Vagina (tissue), 2 donors: ENCODE measurements at regions not wholly inside any gene's neighbourhood (a gene's known extent, or its start where the extent isn't known, plus 50 kb on each side); places are given as distances from the start of the nearest gene placed in this dataset.
"Not testable (repeated sequence)": the region's sequence is repeated elsewhere in the genome, so short reads cannot be mapped to it uniquely, and the experiment has no call there.

Source experiments
- DNase-seq, 2 donors: peaks; one replicate each; pipeline ENCODE4 v3.0.0-alpha.2; 2017; ENCODE audit errors: extremely low spot score in 2 of 2
- H3K27ac ChIP-seq: fragments of 200-600 bp; sonication (generic); one replicate; pipeline ENCODE4 v1.5.1; 2019
- H3K27me3 ChIP-seq: fragments of 200-600 bp; sonication (generic); one replicate; pipeline ENCODE4 v1.5.1; 2019
- H3K36me3 ChIP-seq, 2 donors: fragments of 200-600 bp; sonication (generic); one replicate each; pipeline ENCODE4 v1.5.1; 2017 to 2019
- H3K4me1 ChIP-seq: fragments of 200-600 bp; sonication (generic); one replicate; pipeline ENCODE4 v1.5.1; 2019
- H3K4me3 ChIP-seq, 2 donors: fragments of 200-600 bp; sonication (generic); 1 replicate in 1 of 2; 2 replicates in 1 of 2; pipeline ENCODE4 v1.5.1; 2016 to 2019
- H3K9me3 ChIP-seq: fragments of 200-600 bp; sonication (generic); one replicate; pipeline ENCODE4 v1.5.1; 2019
- POLR2A ChIP-seq, 2 donors: fragments of 450-650 bp; IDR thresholded peaks; one replicate each; pipeline ENCODE4 v1.6.1; 2017; ENCODE audit warnings: antibody characterized with exemption in 2 of 2, mild to moderate bottlenecking in 2 of 2, moderate library complexity in 2 of 2
- POLR2AphosphoS5 ChIP-seq, 2 donors: sonication (generic); formaldehyde crosslinking; IDR thresholded peaks; one replicate each; pipeline ENCODE4 v1.9.0; 2017; ENCODE audit warnings: antibody characterized with exemption in 2 of 2, mild to moderate bottlenecking in 2 of 2, low read depth in 1 of 2; ENCODE audit not compliant: insufficient read depth in 1 of 2
- intact Hi-C: fragments of 100-400 bp; cut with DNase I; formaldehyde crosslinking; loops from one replicate; pipeline ENCODE4 v1.15.1; 2023
- TF ChIP-seq, protein P1 (sequence below), 3 experiments: fragments of 450-650 bp in 2 of 3; fragments of 200-600 bp in 1 of 3; sonication (generic) in 1 of 3; IDR thresholded peaks; one replicate each; pipeline ENCODE4 v1.5.1; 2017 to 2019; ENCODE audit warnings: antibody characterized with exemption in 3 of 3, mild to moderate bottlenecking in 2 of 3, moderate library complexity in 2 of 3

DNA sequence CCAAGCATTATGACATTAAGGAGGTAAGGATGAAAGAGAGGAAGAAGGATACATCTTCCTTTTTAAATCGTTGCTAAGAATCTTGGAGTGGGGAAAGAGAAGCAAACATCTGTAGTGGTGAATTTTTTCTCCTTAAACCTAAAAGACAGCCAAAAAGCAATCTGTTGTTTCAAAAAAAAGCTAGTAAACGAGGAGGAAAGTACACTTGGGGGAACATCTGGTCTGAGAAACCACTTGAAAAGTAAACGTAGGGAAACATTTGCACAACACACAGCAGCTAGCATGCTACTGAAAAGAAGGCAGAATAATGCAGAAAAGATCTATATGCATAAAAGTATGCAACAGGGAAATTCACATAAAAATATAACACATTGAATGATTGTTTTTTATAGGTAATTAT, 1485.6 kb downstream of the PCDH19 start:
- no peaks in the 10 kb centered on the region for H3K9me3 ChIP-seq
- H3K4me1 ChIP-seq: no peaks in the 10 kb centered on the region
- TF ChIP-seq POLR2AphosphoS5 (IDR thresholded peaks at IDR 0.05; ENCODE audit: insufficient read depth in 1 of 2, low read depth in 1 of 2): no peak
- TF ChIP-seq, protein P1, sequence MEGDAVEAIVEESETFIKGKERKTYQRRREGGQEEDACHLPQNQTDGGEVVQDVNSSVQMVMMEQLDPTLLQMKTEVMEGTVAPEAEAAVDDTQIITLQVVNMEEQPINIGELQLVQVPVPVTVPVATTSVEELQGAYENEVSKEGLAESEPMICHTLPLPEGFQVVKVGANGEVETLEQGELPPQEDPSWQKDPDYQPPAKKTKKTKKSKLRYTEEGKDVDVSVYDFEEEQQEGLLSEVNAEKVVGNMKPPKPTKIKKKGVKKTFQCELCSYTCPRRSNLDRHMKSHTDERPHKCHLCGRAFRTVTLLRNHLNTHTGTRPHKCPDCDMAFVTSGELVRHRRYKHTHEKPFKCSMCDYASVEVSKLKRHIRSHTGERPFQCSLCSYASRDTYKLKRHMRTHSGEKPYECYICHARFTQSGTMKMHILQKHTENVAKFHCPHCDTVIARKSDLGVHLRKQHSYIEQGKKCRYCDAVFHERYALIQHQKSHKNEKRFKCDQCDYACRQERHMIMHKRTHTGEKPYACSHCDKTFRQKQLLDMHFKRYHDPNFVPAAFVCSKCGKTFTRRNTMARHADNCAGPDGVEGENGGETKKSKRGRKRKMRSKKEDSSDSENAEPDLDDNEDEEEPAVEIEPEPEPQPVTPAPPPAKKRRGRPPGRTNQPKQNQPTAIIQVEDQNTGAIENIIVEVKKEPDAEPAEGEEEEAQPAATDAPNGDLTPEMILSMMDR (IDR thresholded peaks at IDR 0.05): no peak
- no peak for TF ChIP-seq POLR2A (IDR thresholded peaks at IDR 0.05)
- DNase-seq: no peak
- no peak overlapping the region for H3K27ac ChIP-seq
- intact Hi-C loops: no loop called here
- H3K4me3 ChIP-seq: no peak overlapping the region
- H3K27me3 ChIP-seq: no peaks in the 10 kb centered on the region
- no peaks in the 10 kb centered on the region for H3K36me3 ChIP-seq

DNA sequence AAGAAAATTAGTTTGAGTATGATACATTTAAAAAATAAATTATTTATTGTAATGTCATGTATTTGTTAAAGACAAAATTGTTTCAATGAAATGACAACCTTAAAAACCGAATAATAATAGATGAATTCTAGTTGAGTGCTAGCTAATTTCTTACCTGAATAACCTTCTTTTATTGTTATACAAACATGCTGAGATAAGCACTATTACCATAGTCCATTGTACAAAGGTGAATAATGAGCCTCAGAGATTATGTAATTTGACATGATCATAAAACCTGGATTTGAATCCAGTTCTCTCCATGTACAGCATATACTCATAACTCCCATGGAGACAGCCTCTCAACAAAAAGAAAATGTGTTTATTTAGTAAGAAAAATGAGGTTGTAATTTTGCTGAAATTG, 1512.9 kb downstream of the PCDH19 start:
- intact Hi-C loops: no loop called here

GRCh38 chrX:98850639-98851038, 1559.4 kb downstream of the PCDH19 start:
- H3K4me1 ChIP-seq, DNase-seq, H3K9me3 ChIP-seq, H3K36me3 ChIP-seq, H3K4me3 ChIP-seq, H3K27me3 ChIP-seq, H3K27ac ChIP-seq, intact Hi-C loops: not testable (repeated sequence)

More for the DNA sequence above, 1512.9 kb downstream of the PCDH19 start:
- Histone ChIP-seq H3K4me1 (no peaks in the 10 kb centered on the region), H3K4me3 (no peak overlapping the region), H3K27ac (no peak overlapping the region), H3K27me3 (no peaks in the 10 kb centered on the region), H3K36me3 (no peaks in the 10 kb centered on the region), H3K9me3 (no peaks in the 10 kb centered on the region)
- no peak for TF ChIP-seq POLR2A (IDR thresholded peaks at IDR 0.05)
- no peak for TF ChIP-seq POLR2AphosphoS5 (IDR thresholded peaks at IDR 0.05; ENCODE audit: insufficient read depth in 1 of 2, low read depth in 1 of 2)
- TF ChIP-seq, protein P1 (IDR thresholded peaks at IDR 0.05): no peak
- no peak for DNase-seq
